ENCODE measurements at regions not wholly inside any gene's neighbourhood (a gene's known extent, or its start where the extent isn't known, plus 50 kb on each side); places are given as distances from the start of the nearest gene placed in this dataset.

- TF ChIP-seq SIN3A (IDR thresholded peaks at IDR 0.05; ENCODE audit: borderline replicate concordance, insufficient read depth, low read depth, low read length) (no peak), REST (IDR thresholded peaks at IDR 0.05; ENCODE audit: insufficient read depth in 1 of 2, low read depth in 2 of 2, low read length in 1 of 2) (no peak), POLR2AphosphoS5 (IDR thresholded peaks at IDR 0.05; ENCODE audit: low read depth, low read length) (no peak), CTCF (IDR thresholded peaks at IDR 0.05) (no peak), TCF7L2 (IDR thresholded peaks at IDR 0.05; ENCODE audit: low read depth, low read length) (no peak)
- Histone ChIP-seq H3K27ac (ENCODE audit: low read length) (no peak overlapping the region), H3K4me1 (ENCODE audit: control insufficient read depth, insufficient read depth, low read length) (no peaks in the 10 kb centered on the region), H3K27me3 (ENCODE audit: control insufficient read depth, insufficient read depth, low read length) (no peaks in the 10 kb centered on the region), H3K4me3 (ENCODE audit: low read depth in 2 of 2, low read length in 2 of 2) (no peak overlapping the region), H3K9me3 (ENCODE audit: control insufficient read depth, insufficient read depth, low read depth, low read length) (no peaks in the 10 kb centered on the region), H3K36me3 (ENCODE audit: control insufficient read depth, insufficient read depth, low read length) (no peaks in the 10 kb centered on the region)
- no TSS peak for BruUV-seq (replicated peaks)
- no peak for DNase-seq (ENCODE audit: low read depth, low spot score)
- intact Hi-C loops (cut with micrococcal nuclease; ENCODE audit: unreplicated experiment) (no loop called here), in situ Hi-C loops (cut with HindIII; ENCODE audit: low pct_unique_long_range_greater_than_20kb, low sequenced_read_pairs) (no loop called here)
- CTCF ChIA-PET, result no interaction called here
- POLR2A ChIA-PET, result no interaction called here
- ATAC-seq, result no peak
Measured at GRCh38 chr5:87954121-87954520, 314.5 kb downstream of the TMEM161B start.

- BruUV-seq (replicated peaks), result no TSS peak
- Histone ChIP-seq H3K36me3 (ENCODE audit: control insufficient read depth, insufficient read depth, low read length) (no peaks in the 10 kb centered on the region), H3K9me3 (ENCODE audit: control insufficient read depth, insufficient read depth, low read depth, low read length) (no peaks in the 10 kb centered on the region), H3K27me3 (ENCODE audit: control insufficient read depth, insufficient read depth, low read length) (no peaks in the 10 kb centered on the region), H3K4me1 (ENCODE audit: control insufficient read depth, insufficient read depth, low read length) (no peaks in the 10 kb centered on the region), H3K4me3 (ENCODE audit: low read depth in 2 of 2, low read length in 2 of 2) (no peak overlapping the region), H3K27ac (ENCODE audit: low read length) (no peak overlapping the region)
- ATAC-seq (no peak), DNase-seq (ENCODE audit: low read depth, low spot score) (no peak)
- TF ChIP-seq CTCF (IDR thresholded peaks at IDR 0.05) (no peak), POLR2AphosphoS5 (IDR thresholded peaks at IDR 0.05; ENCODE audit: low read depth, low read length) (no peak), REST (IDR thresholded peaks at IDR 0.05; ENCODE audit: insufficient read depth in 1 of 2, low read depth in 2 of 2, low read length in 1 of 2) (no peak), SIN3A (IDR thresholded peaks at IDR 0.05; ENCODE audit: borderline replicate concordance, insufficient read depth, low read depth, low read length) (no peak), TCF7L2 (IDR thresholded peaks at IDR 0.05; ENCODE audit: low read depth, low read length) (no peak)
- intact Hi-C loops (cut with micrococcal nuclease; ENCODE audit: unreplicated experiment), result no loop called here
- ChIA-PET POLR2A (no interaction called here), CTCF (interaction anchor here (0.6 kb wide), 1 partner anchor 100 kb away, joined by 3 read pairs; no protein-coding TSS in a partner anchor)
- in situ Hi-C loops (cut with HindIII; ENCODE audit: low pct_unique_long_range_greater_than_20kb, low sequenced_read_pairs), result no loop called here
Measured at GRCh38 chr5:87951661-87952060, 317.0 kb downstream of the TMEM161B start.

Data from Panc1 (cell line).